Neural cell (in vitro differentiated cells): ENCODE measurements at regions not wholly inside any gene's neighbourhood (a gene's known extent, or its start where the extent isn't known, plus 50 kb on each side); places are given as distances from the start of the nearest gene placed in this dataset.

ENCODE experiments used
- H2AFZ ChIP-seq: fragments of 200-600, 300-800 bp; sonication (generic), shearing (Covaris generic); 2 replicates; pipeline ENCODE4 v1.6.0; 2014; ENCODE audit warnings: low read depth, mild to moderate bottlenecking, antibody characterized with exemption, low read length, moderate library complexity
- H3F3A ChIP-seq: fragments of 200-600 bp; shearing (Covaris generic); 2 replicates; pipeline ENCODE4 v1.6.1; 2016; ENCODE audit warnings: mild to moderate bottlenecking, moderate library complexity, mixed read lengths, antibody characterized with exemption, low read length; ENCODE audit not compliant: insufficient read depth, poor library complexity, severe bottlenecking
- H3K27ac ChIP-seq: fragments of 200-600, 300-800 bp; sonication (generic), shearing (Covaris generic); 2 replicates; pipeline ENCODE4 v1.5.1; 2014; ENCODE audit warnings: mild to moderate bottlenecking, low read length, moderate library complexity
- H3K27me3 ChIP-seq: fragments of 300-800, 200-600 bp; sonication (generic), shearing (Covaris generic); 2 replicates; pipeline ENCODE4 v1.6.0; 2014; ENCODE audit warnings: mild to moderate bottlenecking, low read depth, low read length, moderate library complexity; ENCODE audit not compliant: insufficient read depth
- H3K36me3 ChIP-seq: fragments of 300-800, 200-600 bp; sonication (generic), shearing (Covaris generic); 2 replicates; pipeline ENCODE4 v1.5.1; 2014; ENCODE audit warnings: mild to moderate bottlenecking, antibody characterized with exemption, low read length, moderate library complexity; ENCODE audit not compliant: insufficient read depth
- H3K4me2 ChIP-seq: fragments of 300-800, 200-600 bp; sonication (generic), shearing (Covaris generic); 2 replicates; pipeline ENCODE4 v1.6.0; 2014; ENCODE audit warnings: mild to moderate bottlenecking, low read length
- H3K4me3 ChIP-seq: fragments of 300-800, 200-600 bp; sonication (generic), shearing (Covaris generic); 2 replicates; pipeline ENCODE4 v1.5.1; 2014; ENCODE audit warnings: mild to moderate bottlenecking, low read length, moderate library complexity
- H3K79me2 ChIP-seq: fragments of 200-600 bp; shearing (Covaris generic); replicated peaks from 2 replicates; pipeline ENCODE4 v1.6.0; 2014; ENCODE audit warnings: mild to moderate bottlenecking, low read length, moderate library complexity; ENCODE audit not compliant: insufficient read depth
- H3K9ac ChIP-seq: fragments of 300-800, 200-600 bp; sonication (generic), shearing (Covaris generic); 2 replicates; pipeline ENCODE4 v1.6.1; 2016; ENCODE audit warnings: mild to moderate bottlenecking, low read length, mixed read lengths
- H3K9me2 ChIP-seq: fragments of 200-600 bp; shearing (Covaris generic); 2 replicates; pipeline ENCODE4 v1.6.1; 2016; ENCODE audit warnings: mild to moderate bottlenecking, low read length, mixed read lengths; ENCODE audit not compliant: insufficient read depth
- H3K9me3 ChIP-seq: fragments of 200-600, 300-800 bp; sonication (generic), shearing (Covaris generic); 2 replicates; pipeline ENCODE4 v1.6.1; 2016; ENCODE audit warnings: mild to moderate bottlenecking, mixed run types, low read length, moderate library complexity, mixed read lengths
- H4K20me1 ChIP-seq: fragments of 200-600 bp; shearing (Covaris generic); 2 replicates; pipeline ENCODE4 v1.6.1; 2016; ENCODE audit warnings: mild to moderate bottlenecking, mixed run types; ENCODE audit not compliant: insufficient read depth
- EP300 ChIP-seq: fragments of 450-650 bp; conservative IDR thresholded peaks from 2 replicates; pipeline ENCODE4 v1.6.1; 2014; ENCODE audit warnings: antibody characterized with exemption, mild to moderate bottlenecking, moderate library complexity; ENCODE audit not compliant: poor library complexity, severe bottlenecking
- EZH2 ChIP-seq: fragments of 200-600, 300-800 bp; shearing (Covaris generic), sonication (generic); IDR thresholded peaks from 2 replicates; pipeline ENCODE4 v1.6.1; 2014; ENCODE audit warnings: antibody characterized with exemption, low read length, borderline replicate concordance, mild to moderate bottlenecking; ENCODE audit not compliant: insufficient read depth, poor library complexity, severe bottlenecking
- MXI1 ChIP-seq: fragments of 450-650 bp; conservative IDR thresholded peaks from 2 replicates; pipeline ENCODE4 v1.6.1; 2014; ENCODE audit warnings: antibody characterized with exemption, mild to moderate bottlenecking; ENCODE audit not compliant: poor library complexity, severe bottlenecking
- POLR2AphosphoS5 ChIP-seq: IDR thresholded peaks from 2 replicates; pipeline ENCODE4 v1.6.1; 2012
- RAD21 ChIP-seq: fragments of 450-650 bp; conservative IDR thresholded peaks from 2 replicates; pipeline ENCODE4 v1.6.1; 2014; ENCODE audit warnings: antibody characterized with exemption, mild to moderate bottlenecking, moderate library complexity
- SMC3 ChIP-seq: fragments of 450-650 bp; conservative IDR thresholded peaks from 2 replicates; pipeline ENCODE4 v1.6.1; 2014; ENCODE audit warnings: antibody characterized with exemption, mild to moderate bottlenecking, moderate library complexity; ENCODE audit not compliant: poor library complexity
- TAF1 ChIP-seq: IDR thresholded peaks from 2 replicates; pipeline ENCODE4 v1.6.1; 2012; ENCODE audit warnings: low read depth
- TF ChIP-seq, protein P1 (sequence below): IDR thresholded peaks from 2 replicates; pipeline ENCODE4 v1.6.1; 2012; ENCODE audit warnings: borderline replicate concordance
- TF ChIP-seq, protein P2 (sequence below): fragments of 450-650 bp; IDR thresholded peaks from 2 replicates; pipeline ENCODE4 v1.5.1; 2014; ENCODE audit warnings: antibody characterized with exemption, mild to moderate bottlenecking, moderate library complexity; ENCODE audit not compliant: poor library complexity, severe bottlenecking

DNA sequence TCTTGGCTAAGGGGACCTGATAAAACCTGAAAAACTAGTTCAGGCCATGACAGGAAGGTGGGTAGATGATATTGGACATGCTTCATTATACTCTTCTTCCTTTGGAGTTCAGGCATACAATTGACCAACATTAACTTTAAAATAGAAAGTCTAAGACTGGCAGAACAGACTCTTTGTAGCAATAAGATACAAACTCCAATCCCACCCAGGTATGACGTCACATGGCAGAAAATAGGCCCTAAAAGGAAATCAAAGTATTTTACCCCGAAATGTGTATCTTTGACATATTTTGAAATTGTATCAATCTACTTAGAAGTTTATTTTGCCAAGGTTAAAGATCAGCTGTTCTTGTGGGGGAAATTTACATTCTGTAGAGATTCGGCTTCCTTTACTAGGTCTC is 198.1 kb upstream of the LRIG3 start:
- Histone ChIP-seq H3K9me3 (no peaks in the 10 kb centered on the region), H2AFZ (no peak overlapping the region), H4K20me1 (no peaks in the 10 kb centered on the region), H3K4me3 (no peak overlapping the region), H3K27ac (no peak overlapping the region), H3K9ac (no peak overlapping the region), H3K9me2 (no peaks in the 10 kb centered on the region), H3K79me2 (no peaks in the 10 kb centered on the region), H3K36me3 (no peaks in the 10 kb centered on the region), H3F3A (no peaks in the 10 kb centered on the region), H3K4me2 (no peak overlapping the region), H3K27me3 (no peaks in the 10 kb centered on the region)
- TF ChIP-seq SMC3: no peak
- TF ChIP-seq, protein P1, sequence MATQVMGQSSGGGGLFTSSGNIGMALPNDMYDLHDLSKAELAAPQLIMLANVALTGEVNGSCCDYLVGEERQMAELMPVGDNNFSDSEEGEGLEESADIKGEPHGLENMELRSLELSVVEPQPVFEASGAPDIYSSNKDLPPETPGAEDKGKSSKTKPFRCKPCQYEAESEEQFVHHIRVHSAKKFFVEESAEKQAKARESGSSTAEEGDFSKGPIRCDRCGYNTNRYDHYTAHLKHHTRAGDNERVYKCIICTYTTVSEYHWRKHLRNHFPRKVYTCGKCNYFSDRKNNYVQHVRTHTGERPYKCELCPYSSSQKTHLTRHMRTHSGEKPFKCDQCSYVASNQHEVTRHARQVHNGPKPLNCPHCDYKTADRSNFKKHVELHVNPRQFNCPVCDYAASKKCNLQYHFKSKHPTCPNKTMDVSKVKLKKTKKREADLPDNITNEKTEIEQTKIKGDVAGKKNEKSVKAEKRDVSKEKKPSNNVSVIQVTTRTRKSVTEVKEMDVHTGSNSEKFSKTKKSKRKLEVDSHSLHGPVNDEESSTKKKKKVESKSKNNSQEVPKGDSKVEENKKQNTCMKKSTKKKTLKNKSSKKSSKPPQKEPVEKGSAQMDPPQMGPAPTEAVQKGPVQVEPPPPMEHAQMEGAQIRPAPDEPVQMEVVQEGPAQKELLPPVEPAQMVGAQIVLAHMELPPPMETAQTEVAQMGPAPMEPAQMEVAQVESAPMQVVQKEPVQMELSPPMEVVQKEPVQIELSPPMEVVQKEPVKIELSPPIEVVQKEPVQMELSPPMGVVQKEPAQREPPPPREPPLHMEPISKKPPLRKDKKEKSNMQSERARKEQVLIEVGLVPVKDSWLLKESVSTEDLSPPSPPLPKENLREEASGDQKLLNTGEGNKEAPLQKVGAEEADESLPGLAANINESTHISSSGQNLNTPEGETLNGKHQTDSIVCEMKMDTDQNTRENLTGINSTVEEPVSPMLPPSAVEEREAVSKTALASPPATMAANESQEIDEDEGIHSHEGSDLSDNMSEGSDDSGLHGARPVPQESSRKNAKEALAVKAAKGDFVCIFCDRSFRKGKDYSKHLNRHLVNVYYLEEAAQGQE: no peak
- TF ChIP-seq POLR2AphosphoS5: no peak
- no peak for TF ChIP-seq RAD21
- TF ChIP-seq TAF1: no peak
- TF ChIP-seq MXI1: no peak
- no peak for TF ChIP-seq EP300
- TF ChIP-seq, protein P2, sequence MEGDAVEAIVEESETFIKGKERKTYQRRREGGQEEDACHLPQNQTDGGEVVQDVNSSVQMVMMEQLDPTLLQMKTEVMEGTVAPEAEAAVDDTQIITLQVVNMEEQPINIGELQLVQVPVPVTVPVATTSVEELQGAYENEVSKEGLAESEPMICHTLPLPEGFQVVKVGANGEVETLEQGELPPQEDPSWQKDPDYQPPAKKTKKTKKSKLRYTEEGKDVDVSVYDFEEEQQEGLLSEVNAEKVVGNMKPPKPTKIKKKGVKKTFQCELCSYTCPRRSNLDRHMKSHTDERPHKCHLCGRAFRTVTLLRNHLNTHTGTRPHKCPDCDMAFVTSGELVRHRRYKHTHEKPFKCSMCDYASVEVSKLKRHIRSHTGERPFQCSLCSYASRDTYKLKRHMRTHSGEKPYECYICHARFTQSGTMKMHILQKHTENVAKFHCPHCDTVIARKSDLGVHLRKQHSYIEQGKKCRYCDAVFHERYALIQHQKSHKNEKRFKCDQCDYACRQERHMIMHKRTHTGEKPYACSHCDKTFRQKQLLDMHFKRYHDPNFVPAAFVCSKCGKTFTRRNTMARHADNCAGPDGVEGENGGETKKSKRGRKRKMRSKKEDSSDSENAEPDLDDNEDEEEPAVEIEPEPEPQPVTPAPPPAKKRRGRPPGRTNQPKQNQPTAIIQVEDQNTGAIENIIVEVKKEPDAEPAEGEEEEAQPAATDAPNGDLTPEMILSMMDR: no peak
- TF ChIP-seq EZH2: no peak

DNA sequence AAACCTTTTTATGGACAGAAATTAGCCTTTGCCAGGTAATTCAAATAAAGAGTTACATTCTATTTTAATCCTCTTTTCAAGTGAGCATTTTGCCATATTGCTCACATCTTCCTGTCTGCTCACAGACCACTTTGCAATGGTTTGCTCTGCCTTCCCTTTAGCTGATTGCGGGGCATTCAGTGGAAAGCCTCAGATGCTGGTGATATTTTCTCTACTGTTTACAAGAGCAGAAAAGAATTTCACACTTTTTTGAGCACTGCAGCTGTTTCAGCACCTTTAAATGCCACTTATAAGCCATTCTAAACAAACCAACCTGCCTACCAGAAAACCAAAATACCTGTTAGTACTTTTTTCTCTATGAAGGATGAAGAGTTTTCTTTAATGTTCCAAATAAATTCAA is 195.7 kb upstream of the LRIG3 start:
- Histone ChIP-seq H3K4me2 (no peak overlapping the region), H2AFZ (no peak overlapping the region), H3F3A (no peaks in the 10 kb centered on the region), H3K36me3 (no peaks in the 10 kb centered on the region), H3K79me2 (no peaks in the 10 kb centered on the region), H3K27ac (no peak overlapping the region), H3K27me3 (no peaks in the 10 kb centered on the region), H3K9me3 (no peaks in the 10 kb centered on the region), H3K9me2 (no peaks in the 10 kb centered on the region), H3K4me3 (no peak overlapping the region), H4K20me1 (no peaks in the 10 kb centered on the region), H3K9ac (no peak overlapping the region)
- TF ChIP-seq TAF1: no peak
- TF ChIP-seq, protein P2: no peak
- no peak for TF ChIP-seq EP300
- TF ChIP-seq RAD21: no peak
- TF ChIP-seq, protein P1: no peak
- no peak for TF ChIP-seq SMC3
- TF ChIP-seq MXI1: no peak
- TF ChIP-seq POLR2AphosphoS5: no peak
- no peak for TF ChIP-seq EZH2
